AG09319 (cell line): ENCODE measurements at regions not wholly inside any gene's neighbourhood (a gene's known extent, or its start where the extent isn't known, plus 50 kb on each side); places are given as distances from the start of the nearest gene placed in this dataset.

Source experiments
- DNase-seq: peaks from one replicate; pipeline ENCODE4 v3.0.0-alpha.2; 2010; ENCODE audit warnings: low read depth; ENCODE audit errors: extremely low read depth
- CTCF ChIP-seq: IDR thresholded peaks from 2 replicates; pipeline ENCODE4 v1.5.1; 2011; ENCODE audit warnings: low read depth, mild to moderate bottlenecking, inconsistent platforms, low read length, moderate library complexity

GRCh38 chr5:52255308-52255707 lies 532.4 kb upstream of the ITGA1 start:
- no peak for DNase-seq
- TF ChIP-seq CTCF, result no peak

GRCh38 chr5:52262844-52263243 lies 524.9 kb upstream of the ITGA1 start:
- TF ChIP-seq CTCF, result no peak
- DNase-seq, result no peak

GRCh38 chr5:52269401-52269800 lies 518.3 kb upstream of the ITGA1 start:
- TF ChIP-seq CTCF, result no peak
- no peak for DNase-seq

GRCh38 chr5:52269859-52270258 lies 517.9 kb upstream of the ITGA1 start:
- no peak for TF ChIP-seq CTCF
- DNase-seq, result no peak

GRCh38 chr5:52275639-52276038 lies 512.1 kb upstream of the ITGA1 start:
- TF ChIP-seq CTCF, result no peak
- no peak for DNase-seq

GRCh38 chr5:52277101-52277500 lies 510.6 kb upstream of the ITGA1 start:
- no peak for DNase-seq
- TF ChIP-seq CTCF, result no peak

- DNase-seq, result no peak
- no peak for TF ChIP-seq CTCF
These were observed 505.1 kb upstream of the ITGA1 start for GRCh38 chr5:52282647-52283046.
